A549 (cell line): ENCODE measurements at regions not wholly inside any gene's neighbourhood (a gene's known extent, or its start where the extent isn't known, plus 50 kb on each side); places are given as distances from the start of the nearest gene placed in this dataset.

Source experiments
- ATAC-seq, 2 experiments: fragments of 200-7000 bp in 1 of 2; fragments of >200 bp in 1 of 2; cut with Nextera tagmentation in 1 of 2; cut with Tn5 transposase in 1 of 2; 3 replicates each; pipeline versions ENCODE4 v1.8.0 to v1.9.1; 2018 to 2020; ENCODE audit warnings: mild to moderate bottlenecking in 1 of 2, moderate library complexity in 1 of 2
- CTCF ChIA-PET: fragments of 300-600 bp; sonication (Branson Sonifier 250); formaldehyde crosslinking; extraction: SDS; loops from one replicate; lab custom pipeline; 2021; ENCODE audit warnings: antibody characterized with exemption, inconsistent platforms; lab: Yijun Ruan, JAX
- POLR2A ChIA-PET: fragments of 350-600 bp; formaldehyde crosslinking; extraction: SDS; loops from one replicate; lab custom pipeline; 2021; ENCODE audit warnings: antibody characterized with exemption, inconsistent platforms; lab: Yijun Ruan, JAX
- DNase-seq, 2 experiments: peaks; one replicate each; pipeline versions ENCODE4 v3.0.0 to v3.0.0-alpha.2; 2011 to 2016; ENCODE audit warnings: low read depth in 1 of 2, low spot score in 1 of 2
- FAIRE-seq: peaks from 2 replicates; lab custom pipeline; 2011; peaks lifted over from hg19 to GRCh38; lab: Jason Lieb, UNC
- H3K27ac ChIP-seq, 2 experiments: fragments of >200 bp; sonication (Bioruptor Twin); formaldehyde crosslinking; 3 replicates each; pipeline ENCODE4 v1.5.1; 2016 to 2017
- H3K4me1 ChIP-seq: fragments of >200 bp; sonication (Bioruptor Twin); formaldehyde crosslinking; 3 replicates; pipeline ENCODE4 v1.6.1; 2016
- H3K4me2 ChIP-seq: fragments of >200 bp; sonication (Bioruptor Twin); formaldehyde crosslinking; 3 replicates; pipeline ENCODE4 v1.6.1; 2016
- H3K4me3 ChIP-seq: fragments of >200 bp; sonication (Bioruptor Twin); formaldehyde crosslinking; 3 replicates; pipeline ENCODE4 v1.5.1; 2016
- H3K9me3 ChIP-seq: fragments of >200 bp; sonication (Bioruptor Twin); formaldehyde crosslinking; 3 replicates; pipeline ENCODE4 v1.6.1; 2016
- BCL3 ChIP-seq: fragments of >200 bp; sonication (Bioruptor Twin); formaldehyde crosslinking; IDR thresholded peaks from 3 replicates; pipeline ENCODE4 v1.6.1; 2016
- BHLHE40 ChIP-seq: IDR thresholded peaks from 2 replicates; pipeline ENCODE4 v1.6.1; 2012; ENCODE audit warnings: low read depth, low read length, inconsistent platforms
- CBX2 ChIP-seq: fragments of 200-600 bp; sonication (generic); IDR thresholded peaks from 2 replicates; pipeline ENCODE4 v1.6.1; 2016; ENCODE audit warnings: low read depth, mild to moderate bottlenecking, borderline replicate concordance
- CEBPB ChIP-seq, 2 experiments: fragments of >200 bp in 1 of 2; sonication (Bioruptor Twin) in 1 of 2; formaldehyde crosslinking in 1 of 2; IDR thresholded peaks; 2 replicates each; pipeline ENCODE4 v1.6.1; 2012 to 2016
- CHD2 ChIP-seq: fragments of 150-350 bp; IDR thresholded peaks from 2 replicates; pipeline ENCODE4 v1.6.1; 2014; ENCODE audit warnings: low read length; ENCODE audit not compliant: partially characterized antibody
- CTCF ChIP-seq: fragments of >200 bp; sonication (Bioruptor Twin); formaldehyde crosslinking; IDR thresholded peaks from 3 replicates; pipeline ENCODE4 v1.5.1; 2016
- EHMT2 ChIP-seq: fragments of 200-600 bp; sonication (generic); IDR thresholded peaks from 2 replicates; pipeline ENCODE4 v1.6.1; 2016; ENCODE audit warnings: antibody characterized with exemption, low read depth, mild to moderate bottlenecking, moderate library complexity
- EP300 ChIP-seq, 2 experiments: fragments of >200 bp; sonication (Bioruptor Twin); formaldehyde crosslinking; IDR thresholded peaks; 2 replicates in 1 of 2; 3 replicates in 1 of 2; pipeline ENCODE4 v1.6.1; 2016 to 2017
- FOSB ChIP-seq: fragments of 250-450 bp; sonication (Bioruptor Pico); IDR thresholded peaks from 2 replicates; pipeline ENCODE4 v1.5.0; 2020; ENCODE audit warnings: mild to moderate bottlenecking, moderate library complexity
- FOXS1 ChIP-seq: fragments of 250-450 bp; sonication (Bioruptor Pico); IDR thresholded peaks from 2 replicates; pipeline ENCODE4 v1.5.0; 2020; ENCODE audit warnings: mild to moderate bottlenecking, moderate library complexity
- HEYL ChIP-seq: fragments of 250-450 bp; sonication (Bioruptor Pico); IDR thresholded peaks from 2 replicates; pipeline ENCODE4 v1.8.0; 2021; ENCODE audit warnings: mild to moderate bottlenecking, moderate library complexity
- HMGXB4 ChIP-seq: fragments of 250-450 bp; sonication (Bioruptor Pico); IDR thresholded peaks from 2 replicates; pipeline ENCODE4 v1.5.0; 2021; ENCODE audit warnings: mild to moderate bottlenecking, moderate library complexity, borderline replicate concordance
- HOXA7 ChIP-seq: fragments of 250-450 bp; sonication (Bioruptor Pico); IDR thresholded peaks from 2 replicates; pipeline ENCODE4 v1.5.0; 2020; ENCODE audit warnings: mild to moderate bottlenecking, moderate library complexity
- HOXB13 ChIP-seq: fragments of 250-450 bp; sonication (Bioruptor Pico); IDR thresholded peaks from 2 replicates; pipeline ENCODE4 v1.5.0; 2020; ENCODE audit warnings: low read depth, mild to moderate bottlenecking, moderate library complexity
- JUN ChIP-seq, 2 experiments: fragments of >200 bp; sonication (Bioruptor Twin); formaldehyde crosslinking; IDR thresholded peaks; 2 replicates in 1 of 2; 3 replicates in 1 of 2; pipeline ENCODE4 v1.6.1; 2016 to 2017
- JUNB ChIP-seq: fragments of >200 bp; sonication (Bioruptor Twin); formaldehyde crosslinking; IDR thresholded peaks from 2 replicates; pipeline ENCODE4 v1.6.1; 2016
- MAFK ChIP-seq: fragments of 450-650 bp; IDR thresholded peaks from 2 replicates; pipeline ENCODE4 v1.6.1; 2014; ENCODE audit not compliant: partially characterized antibody
- MAX ChIP-seq: IDR thresholded peaks from 2 replicates; pipeline ENCODE4 v1.6.1; 2012
- MAZ ChIP-seq: fragments of 150-350 bp; IDR thresholded peaks from 2 replicates; pipeline ENCODE4 v1.6.1; 2014; ENCODE audit warnings: antibody characterized with exemption, low read depth, low read length, borderline replicate concordance
- MYC ChIP-seq: IDR thresholded peaks from 2 replicates; pipeline ENCODE4 v1.6.1; 2012; ENCODE audit warnings: mild to moderate bottlenecking, inconsistent platforms, low read length, improper control_type of control experiment, borderline replicate concordance
- NPAS2 ChIP-seq: fragments of 250-450 bp; sonication (Bioruptor Pico); IDR thresholded peaks from 2 replicates; pipeline ENCODE4 v1.8.0; 2022; ENCODE audit warnings: mild to moderate bottlenecking, moderate library complexity, borderline replicate concordance
- RAD21 ChIP-seq, 2 experiments: fragments of >200 bp in 1 of 2; sonication (Bioruptor Twin) in 1 of 2; formaldehyde crosslinking in 1 of 2; IDR thresholded peaks in 1 of 2; conservative IDR thresholded peaks in 1 of 2; 2 replicates in 1 of 2; 3 replicates in 1 of 2; pipeline ENCODE4 v1.6.1; 2012 to 2018; ENCODE audit warnings: inconsistent platforms in 1 of 2
- REST ChIP-seq: fragments of 200-600 bp; sonication (generic); IDR thresholded peaks from 2 replicates; pipeline ENCODE4 v1.6.1; 2016; ENCODE audit warnings: antibody characterized with exemption, mild to moderate bottlenecking, moderate library complexity
- SMC3 ChIP-seq: fragments of >200 bp; sonication (Bioruptor Twin); formaldehyde crosslinking; IDR thresholded peaks from 3 replicates; pipeline ENCODE4 v1.6.1; 2018; ENCODE audit warnings: inconsistent platforms
- USF2 ChIP-seq: fragments of 450-650 bp; IDR thresholded peaks from 2 replicates; pipeline ENCODE4 v1.6.1; 2014; ENCODE audit warnings: antibody characterized with exemption
- ZC3H11A ChIP-seq: fragments of 450-650 bp; IDR thresholded peaks from 2 replicates; pipeline ENCODE4 v1.6.1; 2014; ENCODE audit warnings: antibody characterized with exemption, mild to moderate bottlenecking
- WGBS: methylation state at CpG from one replicate; pipeline ENCODE4 v1.1.6; 2017; ENCODE audit errors: missing lambda C conversion rate; 5-methylcytosine and 5-hydroxymethylcytosine counted together

- no peak for TF ChIP-seq REST
- TF ChIP-seq CTCF, result no peak
- TF ChIP-seq EHMT2, result no peak
- no peak for TF ChIP-seq ZC3H11A
- TF ChIP-seq FOSB (CRISPR knock-in tag), result no peak
- no peak for TF ChIP-seq FOXS1 (CRISPR knock-in tag)
- no peak for TF ChIP-seq NPAS2
- no peak for TF ChIP-seq HOXA7
- TF ChIP-seq BHLHE40, result no peak
Measured at GRCh38 chr1:67937010-67937409, 103.7 kb upstream of the GNG12 start (continued).

GRCh38 chr1:67935560-67935959 lies 102.3 kb upstream of the GNG12 start:
- Histone ChIP-seq H3K9me3 (no peaks in the 10 kb centered on the region), H3K4me1 (no peaks in the 10 kb centered on the region), H3K4me2 (no peak overlapping the region), H3K27ac (no peak overlapping the region), H3K4me3 (no peak overlapping the region)
- ChIA-PET CTCF (no interaction called here), POLR2A (no interaction called here)
- DNase-seq (no peak), FAIRE-seq (no peak), ATAC-seq (no peak)
- 86% methylated on average over 1 of the region's 1 CpG for WGBS
- no peak for TF ChIP-seq CEBPB (IDR thresholded peaks at IDR 0.05)
- TF ChIP-seq BCL3, result no peak
- no peak for TF ChIP-seq HOXB13 (CRISPR knock-in tag)
- TF ChIP-seq MAFK, result no peak
- TF ChIP-seq MAX, result no peak
- no peak for TF ChIP-seq JUN (IDR thresholded peaks at IDR 0.05)
- no peak for TF ChIP-seq CBX2
- no peak for TF ChIP-seq MYC
- no peak for TF ChIP-seq CHD2
- TF ChIP-seq HOXA7, result no peak
- no peak for TF ChIP-seq EP300 (IDR thresholded peaks at IDR 0.05)
- TF ChIP-seq USF2, result no peak
- no peak for TF ChIP-seq HMGXB4
- no peak for TF ChIP-seq RAD21 (conservative IDR thresholded peaks at IDR 0.05 in 1 of 2, IDR thresholded peaks at IDR 0.05 in 1 of 2)
- no peak for TF ChIP-seq MAZ
- no peak for TF ChIP-seq HEYL (CRISPR knock-in tag)
- no peak for TF ChIP-seq JUNB
- no peak for TF ChIP-seq SMC3
